ENCODE measurements at regions not wholly inside any gene's neighbourhood (a gene's known extent, or its start where the extent isn't known, plus 50 kb on each side); places are given as distances from the start of the nearest gene placed in this dataset.

DNA sequence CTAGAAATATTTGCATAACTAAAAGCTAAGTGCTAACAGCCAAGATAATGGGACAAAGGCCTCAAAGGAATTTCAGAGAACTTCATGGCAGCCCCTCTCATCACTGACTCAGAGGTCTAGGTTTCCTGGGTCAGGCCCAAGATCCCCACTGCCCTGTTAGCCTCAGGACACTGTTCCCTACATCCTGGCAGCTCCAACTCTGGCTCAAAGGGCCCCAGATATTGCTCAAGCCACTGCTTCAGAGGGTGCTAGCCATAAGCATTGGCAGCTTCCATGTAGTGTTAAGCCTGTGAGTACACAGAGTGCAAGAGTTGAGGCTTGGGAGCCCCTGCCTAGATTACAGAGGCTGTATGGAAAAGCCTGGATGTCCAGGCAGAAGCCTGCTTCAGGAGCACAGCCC lies 998.1 kb downstream of the TLE1 start:
- TF ChIP-seq, protein P1, sequence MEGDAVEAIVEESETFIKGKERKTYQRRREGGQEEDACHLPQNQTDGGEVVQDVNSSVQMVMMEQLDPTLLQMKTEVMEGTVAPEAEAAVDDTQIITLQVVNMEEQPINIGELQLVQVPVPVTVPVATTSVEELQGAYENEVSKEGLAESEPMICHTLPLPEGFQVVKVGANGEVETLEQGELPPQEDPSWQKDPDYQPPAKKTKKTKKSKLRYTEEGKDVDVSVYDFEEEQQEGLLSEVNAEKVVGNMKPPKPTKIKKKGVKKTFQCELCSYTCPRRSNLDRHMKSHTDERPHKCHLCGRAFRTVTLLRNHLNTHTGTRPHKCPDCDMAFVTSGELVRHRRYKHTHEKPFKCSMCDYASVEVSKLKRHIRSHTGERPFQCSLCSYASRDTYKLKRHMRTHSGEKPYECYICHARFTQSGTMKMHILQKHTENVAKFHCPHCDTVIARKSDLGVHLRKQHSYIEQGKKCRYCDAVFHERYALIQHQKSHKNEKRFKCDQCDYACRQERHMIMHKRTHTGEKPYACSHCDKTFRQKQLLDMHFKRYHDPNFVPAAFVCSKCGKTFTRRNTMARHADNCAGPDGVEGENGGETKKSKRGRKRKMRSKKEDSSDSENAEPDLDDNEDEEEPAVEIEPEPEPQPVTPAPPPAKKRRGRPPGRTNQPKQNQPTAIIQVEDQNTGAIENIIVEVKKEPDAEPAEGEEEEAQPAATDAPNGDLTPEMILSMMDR (IDR thresholded peaks at IDR 0.05; ENCODE audit: unreplicated experiment) = no peak
- Mint-ChIP-seq H3K27me3 (no peaks in the 10 kb centered on the region), H3K27ac (no peak overlapping the region), H3K4me3 (ENCODE audit: low read depth) (no peak overlapping the region), H3K36me3 (ENCODE audit: insufficient read depth) (no peaks in the 10 kb centered on the region), H3K4me1 (ENCODE audit: low read depth) (peaks cover 5% of the 10 kb centered on the region), H3K9me3 (ENCODE audit: low read depth) (no peaks in the 10 kb centered on the region)
- no peak for DNase-seq (ENCODE audit: low spot score, unreplicated experiment)

DNA sequence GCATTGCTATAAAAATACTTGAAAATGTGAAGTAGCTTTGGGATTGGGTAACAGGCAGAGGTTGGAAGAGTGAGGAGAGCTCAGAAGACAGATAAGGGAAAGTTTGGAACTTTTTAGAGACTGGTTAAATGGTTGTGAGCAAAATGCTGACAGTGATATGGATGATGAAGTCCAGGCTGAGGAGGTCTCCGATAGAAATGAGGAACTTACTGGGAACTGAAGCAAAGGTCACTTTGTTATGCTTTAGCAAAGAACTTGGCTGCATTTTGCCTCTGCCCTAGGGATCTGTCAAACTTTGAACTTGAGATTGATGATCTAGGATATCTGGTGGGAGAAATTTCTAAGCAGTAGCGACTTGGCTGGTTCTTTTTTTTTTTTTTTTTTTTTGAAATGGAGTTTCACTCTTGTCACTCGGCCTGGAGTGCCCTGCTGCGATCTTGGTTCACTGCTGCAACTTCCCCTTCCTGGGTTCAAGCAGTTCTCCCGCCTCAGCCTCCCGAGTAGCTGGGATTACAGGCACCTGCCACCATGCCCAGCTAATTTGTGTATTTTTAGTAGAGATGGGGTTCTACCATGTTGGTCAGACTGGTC lies 998.9 kb downstream of the TLE1 start:
- H3K36me3 Mint-ChIP-seq (ENCODE audit: insufficient read depth) = no peaks in the 10 kb centered on the region
- peaks cover 5% of the 10 kb centered on the region for H3K4me1 Mint-ChIP-seq (ENCODE audit: low read depth)
- no peaks in the 10 kb centered on the region for H3K9me3 Mint-ChIP-seq (ENCODE audit: low read depth)
- H3K4me3 Mint-ChIP-seq (ENCODE audit: low read depth) = no peak overlapping the region
- TF ChIP-seq, protein P1 (IDR thresholded peaks at IDR 0.05; ENCODE audit: unreplicated experiment) = no peak
- no peak overlapping the region for H3K27ac Mint-ChIP-seq
- no peaks in the 10 kb centered on the region for H3K27me3 Mint-ChIP-seq
- DNase-seq (ENCODE audit: low spot score, unreplicated experiment) = no peak

DNA sequence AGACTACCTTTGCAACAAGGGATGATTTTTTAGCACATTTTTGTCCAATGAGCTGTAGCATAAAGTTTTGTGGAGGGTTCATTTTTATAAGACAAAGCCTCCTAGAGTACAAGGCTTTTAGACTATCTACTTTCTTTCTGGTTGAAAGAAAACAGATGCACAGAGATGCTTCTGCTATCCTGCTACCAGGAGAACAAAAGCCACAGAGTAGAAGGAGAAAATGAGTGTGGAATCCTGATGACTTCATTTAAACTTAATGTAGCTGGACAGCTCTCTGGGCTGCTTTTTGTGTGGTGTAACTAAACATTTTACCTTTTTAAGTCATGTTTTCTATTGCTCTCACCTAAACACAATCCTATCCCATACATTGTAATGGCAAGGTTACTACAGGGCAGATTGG lies 1009.4 kb downstream of the TLE1 start:
- no peaks in the 10 kb centered on the region for H3K36me3 Mint-ChIP-seq (ENCODE audit: insufficient read depth)

GRCh38 chr9:80678906-80679305 lies 1010.4 kb downstream of the TLE1 start:
- TF ChIP-seq, protein P1 (IDR thresholded peaks at IDR 0.05; ENCODE audit: unreplicated experiment) = no peak
- H3K27ac Mint-ChIP-seq = no peak overlapping the region

More for the DNA sequence above, 1009.4 kb downstream of the TLE1 start:
- Mint-ChIP-seq H3K9me3 (ENCODE audit: low read depth) (no peaks in the 10 kb centered on the region), H3K4me3 (ENCODE audit: low read depth) (no peak overlapping the region), H3K27me3 (no peaks in the 10 kb centered on the region), H3K4me1 (ENCODE audit: low read depth) (no peaks in the 10 kb centered on the region), H3K27ac (no peak overlapping the region)
- TF ChIP-seq, protein P1 (IDR thresholded peaks at IDR 0.05; ENCODE audit: unreplicated experiment) = no peak
- DNase-seq (ENCODE audit: low spot score, unreplicated experiment) = no peak

DNA sequence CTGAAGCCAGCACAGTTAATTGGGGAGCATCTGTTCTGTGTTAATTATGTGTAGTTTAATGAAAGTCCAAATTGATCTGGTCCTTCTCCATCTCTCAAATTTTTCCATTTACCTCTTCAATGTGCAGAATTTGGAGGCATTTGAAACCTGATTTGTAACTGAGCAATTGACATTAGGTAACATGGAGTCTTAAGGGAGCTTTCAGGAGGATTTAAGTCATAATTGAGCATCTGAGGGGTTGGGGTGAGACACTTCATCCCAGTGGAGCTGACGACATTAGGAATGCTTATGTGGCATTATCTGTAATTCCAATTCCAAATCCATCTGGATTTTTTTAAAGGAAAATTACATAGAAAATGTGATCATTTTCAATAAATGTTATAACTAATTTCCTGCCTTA lies 1015.9 kb downstream of the TLE1 start:
- Mint-ChIP-seq H3K4me3 (ENCODE audit: low read depth) (no peak overlapping the region), H3K9me3 (ENCODE audit: low read depth) (peaks cover under 1% of the 10 kb centered on the region), H3K27me3 (no peaks in the 10 kb centered on the region), H3K4me1 (ENCODE audit: low read depth) (no peaks in the 10 kb centered on the region), H3K36me3 (ENCODE audit: insufficient read depth) (no peaks in the 10 kb centered on the region), H3K27ac (no peak overlapping the region)
- no peak for DNase-seq (ENCODE audit: low spot score, unreplicated experiment)
- TF ChIP-seq, protein P1 (IDR thresholded peaks at IDR 0.05; ENCODE audit: unreplicated experiment) = no peak

More at GRCh38 chr9:80678906-80679305, 1010.4 kb downstream of the TLE1 start:
- DNase-seq (ENCODE audit: low spot score, unreplicated experiment) = no peak
- no peak overlapping the region for H3K4me3 Mint-ChIP-seq (ENCODE audit: low read depth)
- H3K4me1 Mint-ChIP-seq (ENCODE audit: low read depth) = no peaks in the 10 kb centered on the region
- no peaks in the 10 kb centered on the region for H3K9me3 Mint-ChIP-seq (ENCODE audit: low read depth)
- no peaks in the 10 kb centered on the region for H3K36me3 Mint-ChIP-seq (ENCODE audit: insufficient read depth)
- H3K27me3 Mint-ChIP-seq = no peaks in the 10 kb centered on the region

All from progenitor cell of endocrine pancreas (in vitro differentiated cells).